Glutamatergic neuron (in vitro differentiated cells): ENCODE measurements at regions not wholly inside any gene's neighbourhood (a gene's known extent, or its start where the extent isn't known, plus 50 kb on each side); places are given as distances from the start of the nearest gene placed in this dataset.

Experiments used
- DNase-seq: peaks from one replicate; pipeline ENCODE4 v3.0.0; 2022
- H3K27ac Mint-ChIP-seq: one replicate; pipeline ENCODE4 v1.8.0; 2020; ENCODE audit warnings: mild to moderate bottlenecking, mixed read lengths, inconsistent platforms; ENCODE audit not compliant: unreplicated experiment
- H3K27me3 Mint-ChIP-seq: one replicate; pipeline ENCODE4 v1.8.0; 2020; ENCODE audit warnings: mild to moderate bottlenecking, moderate library complexity, mixed read lengths, inconsistent platforms; ENCODE audit not compliant: unreplicated experiment
- H3K36me3 Mint-ChIP-seq: one replicate; pipeline ENCODE4 v1.8.0; 2020; ENCODE audit warnings: mild to moderate bottlenecking, mixed read lengths, inconsistent platforms; ENCODE audit not compliant: unreplicated experiment
- H3K4me1 Mint-ChIP-seq: one replicate; pipeline ENCODE4 v1.8.0; 2020; ENCODE audit warnings: mild to moderate bottlenecking, low read depth, mixed read lengths, inconsistent platforms; ENCODE audit not compliant: unreplicated experiment
- H3K4me3 Mint-ChIP-seq: one replicate; pipeline ENCODE4 v1.8.0; 2020; ENCODE audit warnings: mild to moderate bottlenecking, mixed read lengths, inconsistent platforms; ENCODE audit not compliant: unreplicated experiment
- H3K9me3 Mint-ChIP-seq: one replicate; pipeline ENCODE4 v1.8.0; 2020; ENCODE audit warnings: mild to moderate bottlenecking, moderate library complexity, mixed read lengths, inconsistent platforms; ENCODE audit not compliant: unreplicated experiment
- TF ChIP-seq, protein P1 (sequence below): fragments of 200-600 bp; sonication (generic); IDR thresholded peaks from one replicate; pipeline ENCODE4 v1.5.0; 2021; ENCODE audit not compliant: partially characterized antibody, unreplicated experiment

DNA sequence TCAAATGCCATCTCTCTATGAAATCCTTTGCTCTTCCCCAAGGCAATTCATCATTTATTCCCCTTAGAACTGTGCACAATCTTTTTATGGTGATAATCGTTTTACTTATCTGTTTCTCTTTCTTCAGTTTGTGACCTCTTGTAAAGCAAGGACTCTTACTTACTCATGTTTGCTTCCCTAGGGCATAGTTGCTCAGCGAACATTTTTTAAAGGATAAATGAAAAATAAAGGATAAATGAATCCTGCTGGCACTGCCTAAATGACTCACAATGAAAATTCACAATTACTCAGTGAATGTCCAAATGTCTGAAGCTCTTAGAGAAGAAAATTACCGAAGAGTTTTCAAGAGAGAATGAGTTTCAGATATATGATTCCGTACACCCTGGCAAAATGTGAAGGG is 671.7 kb downstream of the CDH11 start:
- DNase-seq = no peak
- H3K27me3 Mint-ChIP-seq = peaks cover 1% of the 10 kb centered on the region
- TF ChIP-seq, protein P1, sequence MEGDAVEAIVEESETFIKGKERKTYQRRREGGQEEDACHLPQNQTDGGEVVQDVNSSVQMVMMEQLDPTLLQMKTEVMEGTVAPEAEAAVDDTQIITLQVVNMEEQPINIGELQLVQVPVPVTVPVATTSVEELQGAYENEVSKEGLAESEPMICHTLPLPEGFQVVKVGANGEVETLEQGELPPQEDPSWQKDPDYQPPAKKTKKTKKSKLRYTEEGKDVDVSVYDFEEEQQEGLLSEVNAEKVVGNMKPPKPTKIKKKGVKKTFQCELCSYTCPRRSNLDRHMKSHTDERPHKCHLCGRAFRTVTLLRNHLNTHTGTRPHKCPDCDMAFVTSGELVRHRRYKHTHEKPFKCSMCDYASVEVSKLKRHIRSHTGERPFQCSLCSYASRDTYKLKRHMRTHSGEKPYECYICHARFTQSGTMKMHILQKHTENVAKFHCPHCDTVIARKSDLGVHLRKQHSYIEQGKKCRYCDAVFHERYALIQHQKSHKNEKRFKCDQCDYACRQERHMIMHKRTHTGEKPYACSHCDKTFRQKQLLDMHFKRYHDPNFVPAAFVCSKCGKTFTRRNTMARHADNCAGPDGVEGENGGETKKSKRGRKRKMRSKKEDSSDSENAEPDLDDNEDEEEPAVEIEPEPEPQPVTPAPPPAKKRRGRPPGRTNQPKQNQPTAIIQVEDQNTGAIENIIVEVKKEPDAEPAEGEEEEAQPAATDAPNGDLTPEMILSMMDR = no peak
- H3K4me3 Mint-ChIP-seq = no peak overlapping the region
- H3K9me3 Mint-ChIP-seq = peaks cover 1% of the 10 kb centered on the region
- H3K36me3 Mint-ChIP-seq = no peaks in the 10 kb centered on the region
- H3K27ac Mint-ChIP-seq = no peak overlapping the region
- H3K4me1 Mint-ChIP-seq = no peaks in the 10 kb centered on the region

GRCh38 chr16:64449506-64449905 is 672.4 kb downstream of the CDH11 start:
- H3K9me3 Mint-ChIP-seq = peaks cover 1% of the 10 kb centered on the region
- no peaks in the 10 kb centered on the region for H3K4me1 Mint-ChIP-seq
- H3K27ac Mint-ChIP-seq = no peak overlapping the region
- peaks cover 1% of the 10 kb centered on the region for H3K27me3 Mint-ChIP-seq
- TF ChIP-seq, protein P1 = no peak
- no peaks in the 10 kb centered on the region for H3K36me3 Mint-ChIP-seq
- no peak for DNase-seq
- H3K4me3 Mint-ChIP-seq = no peak overlapping the region

- H3K4me1 Mint-ChIP-seq = no peaks in the 10 kb centered on the region
- H3K9me3 Mint-ChIP-seq = peaks cover 1% of the 10 kb centered on the region
- H3K27me3 Mint-ChIP-seq = peaks cover 1% of the 10 kb centered on the region
- no peaks in the 10 kb centered on the region for H3K36me3 Mint-ChIP-seq
- TF ChIP-seq, protein P1 = no peak
- DNase-seq = no peak
- H3K4me3 Mint-ChIP-seq = no peak overlapping the region
- H3K27ac Mint-ChIP-seq = no peak overlapping the region
Measured at GRCh38 chr16:64445649-64446048, 676.2 kb downstream of the CDH11 start.

DNA sequence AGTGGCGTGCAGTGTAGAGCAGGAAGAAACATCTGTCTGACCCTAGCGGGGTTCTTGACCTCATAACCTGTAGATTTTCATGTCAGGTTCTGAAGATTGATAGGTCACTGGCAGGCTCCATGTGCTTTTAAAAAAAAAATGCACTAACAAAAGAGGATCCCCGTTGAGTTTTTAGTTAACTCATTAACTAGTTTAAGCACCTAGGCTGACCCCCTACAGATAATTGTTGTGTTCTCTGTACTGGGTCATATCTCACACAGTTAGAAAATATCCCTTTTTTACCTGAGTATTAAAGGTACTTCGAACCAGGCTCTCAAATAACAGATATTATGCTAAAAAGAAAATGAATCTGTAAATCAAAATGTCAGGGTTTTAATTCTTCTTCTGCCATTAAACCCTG is 676.6 kb downstream of the CDH11 start:
- H3K4me1 Mint-ChIP-seq = no peaks in the 10 kb centered on the region
- peaks cover 1% of the 10 kb centered on the region for H3K27me3 Mint-ChIP-seq
- no peak for DNase-seq
- H3K27ac Mint-ChIP-seq = no peak overlapping the region
- TF ChIP-seq, protein P1 = no peak
- peaks cover 1% of the 10 kb centered on the region for H3K9me3 Mint-ChIP-seq
- no peaks in the 10 kb centered on the region for H3K36me3 Mint-ChIP-seq
- no peak overlapping the region for H3K4me3 Mint-ChIP-seq

- Mint-ChIP-seq H3K36me3 (no peaks in the 10 kb centered on the region), H3K4me3 (no peak overlapping the region), H3K27ac (no peak overlapping the region), H3K4me1 (no peaks in the 10 kb centered on the region), H3K27me3 (no peaks in the 10 kb centered on the region), H3K9me3 (no peaks in the 10 kb centered on the region)
- TF ChIP-seq, protein P1 = no peak
- no peak for DNase-seq
Measured at GRCh38 chr16:64440421-64440831, 681.4 kb downstream of the CDH11 start.
